Loucy (cell line): ENCODE measurements at regions not wholly inside any gene's neighbourhood (a gene's known extent, or its start where the extent isn't known, plus 50 kb on each side); places are given as distances from the start of the nearest gene placed in this dataset.

Source experiments
- CTCF ChIP-seq: fragments of 200-600 bp; sonication (generic); conservative IDR thresholded peaks from 2 replicates; pipeline ENCODE4 v1.5.1; 2014; ENCODE audit warnings: mild to moderate bottlenecking, antibody characterized with exemption, low read length
- EZH2phosphoT487 ChIP-seq: fragments of 200-600 bp; IDR thresholded peaks from 2 replicates; pipeline ENCODE4 v1.6.1; 2018; ENCODE audit warnings: antibody characterized with exemption, mild to moderate bottlenecking, moderate library complexity, borderline replicate concordance

GRCh38 chr13:100854006-100854405, 179.4 kb upstream of the TMTC4 start:
- TF ChIP-seq CTCF (no peak), EZH2phosphoT487 (no peak)
